ENCODE measurements at regions not wholly inside any gene's neighbourhood (a gene's known extent, or its start where the extent isn't known, plus 50 kb on each side); places are given as distances from the start of the nearest gene placed in this dataset.

DNA sequence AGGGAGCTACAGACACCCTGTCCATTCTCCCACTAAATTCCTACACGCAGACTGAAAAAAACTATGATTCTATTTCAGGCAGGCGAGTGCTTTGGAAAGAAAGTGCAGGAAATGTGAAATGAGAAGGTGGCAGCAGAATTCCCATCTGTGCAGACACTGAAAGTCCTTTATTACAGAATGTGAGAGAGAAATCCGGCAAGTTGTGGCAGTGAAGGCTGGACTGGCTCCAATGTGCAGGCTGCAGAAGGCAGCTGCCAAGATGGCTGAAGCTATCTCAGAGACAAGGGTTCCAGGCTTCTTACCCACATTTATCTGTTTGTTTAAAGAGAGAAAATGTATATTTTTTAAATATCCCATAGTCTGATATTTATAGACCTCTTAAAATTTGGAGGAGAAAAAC lies 161.8 kb upstream of the VLDLR start:
- TF ChIP-seq FOXP1 (IDR thresholded peaks at IDR 0.05) (no peak), FOXP1 (CRISPR knock-in tag; IDR thresholded peaks at IDR 0.05) (no peak), CTCF (CRISPR knock-in tag; IDR thresholded peaks at IDR 0.05) (no peak), RFXANK (CRISPR knock-in tag; IDR thresholded peaks at IDR 0.05) (no peak), RFX5 (IDR thresholded peaks at IDR 0.05; ENCODE audit: low read depth, low read length) (no peak), ZBTB21 (CRISPR knock-in tag; IDR thresholded peaks at IDR 0.05) (no peak), POLR2A (IDR thresholded peaks at IDR 0.05; ENCODE audit: insufficient read depth in 1 of 2, low read depth in 2 of 2, low read length in 2 of 2) (no peak), NFAT5 (CRISPR knock-in tag; IDR thresholded peaks at IDR 0.05) (no peak), EP300 (IDR thresholded peaks at IDR 0.05; ENCODE audit: low read depth in 2 of 2, low read length in 2 of 2) (no peak), EP300 (CRISPR knock-in tag; IDR thresholded peaks at IDR 0.05; ENCODE audit: borderline replicate concordance) (no peak), EZH2 (conservative IDR thresholded peaks at IDR 0.05; ENCODE audit: low read depth, low read length) (no peak), KMT2B (CRISPR knock-in tag; IDR thresholded peaks at IDR 0.05) (no peak), CHD2 (IDR thresholded peaks at IDR 0.05; ENCODE audit: low read depth, low read length) (no peak)

Measured in HepG2 (cell line).